Tibial artery (tissue), 4 donors: ENCODE measurements at regions not wholly inside any gene's neighbourhood (a gene's known extent, or its start where the extent isn't known, plus 50 kb on each side); places are given as distances from the start of the nearest gene placed in this dataset.
"Not testable (repeated sequence)": the region's sequence is repeated elsewhere in the genome, so short reads cannot be mapped to it uniquely, and the experiment has no call there.

Source experiments
- DNase-seq, 2 donors: peaks; one replicate each; pipeline ENCODE4 v3.0.0-alpha.2; 2019
- H3K27ac ChIP-seq, 2 donors: fragments of 200-600 bp; sonication (generic) in 1 of 2; 1 replicate in 1 of 2; 2 replicates in 1 of 2; pipeline ENCODE4 v1.5.1; 2018 to 2019; ENCODE audit warnings: mild to moderate bottlenecking in 1 of 2
- H3K27me3 ChIP-seq, 2 donors: fragments of 200-600 bp; sonication (generic) in 1 of 2; one replicate each; pipeline versions ENCODE4 v1.5.1 to v1.6.0; 2016 to 2019
- H3K36me3 ChIP-seq, 3 donors: fragments of 200-600 bp; sonication (generic) in 2 of 3; one replicate each; pipeline ENCODE4 v1.5.1; 2016 to 2019; ENCODE audit warnings: mild to moderate bottlenecking in 2 of 3
- H3K4me1 ChIP-seq, 4 donors: fragments of 200-600 bp; sonication (generic) in 2 of 4; 1 replicate in 3 of 4; 2 replicates in 1 of 4; pipeline ENCODE4 v1.5.1; 2016 to 2019
- H3K4me3 ChIP-seq, 2 donors: fragments of 200-600 bp; sonication (generic) in 1 of 2; 1 replicate in 1 of 2; 2 replicates in 1 of 2; pipeline ENCODE4 v1.5.1; 2018 to 2019; ENCODE audit warnings: mild to moderate bottlenecking in 2 of 2
- H3K9me3 ChIP-seq, 3 donors: fragments of 200-600 bp; sonication (generic) in 1 of 3; one replicate each; pipeline ENCODE4 v1.5.1; 2016 to 2019
- CTCF ChIP-seq, 2 experiments: fragments of 200-600 bp in 1 of 2; fragments of 450-650 bp in 1 of 2; IDR thresholded peaks; one replicate each; pipeline ENCODE4 v1.5.1; 2017 to 2019; ENCODE audit warnings: antibody characterized with exemption in 2 of 2, mild to moderate bottlenecking in 1 of 2, moderate library complexity in 1 of 2
- intact Hi-C: fragments of 100-400 bp; cut with DNase I; formaldehyde crosslinking; loops from one replicate; pipeline ENCODE4 v1.15.0; 2023; ENCODE audit warnings: low total_unique reads

GRCh38 chr7:140273417-140273816, 96.6 kb upstream of the KDM7A start:
- H3K27me3 ChIP-seq, result no peaks in the 10 kb centered on the region
- H3K9me3 ChIP-seq, result no peaks in the 10 kb centered on the region
- no peak overlapping the region for H3K4me3 ChIP-seq
- no peaks in the 10 kb centered on the region for H3K36me3 ChIP-seq
- no peak for TF ChIP-seq CTCF (IDR thresholded peaks at IDR 0.05)
- intact Hi-C loops, result no loop called here
- H3K4me1 ChIP-seq, result peaks cover 0 to 11% (median 4%) of the 10 kb centered on the region in 4 donors
- no peak for DNase-seq
- H3K27ac ChIP-seq, result no peak overlapping the region

- H3K9me3 ChIP-seq, H3K27me3 ChIP-seq, H3K27ac ChIP-seq, intact Hi-C loops, H3K4me3 ChIP-seq, DNase-seq, H3K36me3 ChIP-seq: not testable (repeated sequence)
- peaks cover 0 to 11% (median 4%) of the 10 kb centered on the region in 4 donors for H3K4me1 ChIP-seq
These were observed 94.8 kb upstream of the KDM7A start for GRCh38 chr7:140271643-140271968.

- intact Hi-C loops, result no loop called here
- Histone ChIP-seq H3K9me3 (no peaks in the 10 kb centered on the region), H3K27me3 (no peaks in the 10 kb centered on the region), H3K4me3 (no peak overlapping the region), H3K36me3 (no peaks in the 10 kb centered on the region), H3K27ac (no peak overlapping the region), H3K4me1 (no peaks in the 10 kb centered on the region)
- no peak for DNase-seq
- no peak for TF ChIP-seq CTCF (IDR thresholded peaks at IDR 0.05)
These were observed 92.3 kb upstream of the KDM7A start for GRCh38 chr7:140269004-140269638.

- no peak for DNase-seq
- H3K36me3 ChIP-seq, result no peaks in the 10 kb centered on the region
These were observed 90.8 kb upstream of the KDM7A start for GRCh38 chr7:140267381-140268226.

GRCh38 chr7:140263277-140263676, 86.5 kb upstream of the KDM7A start:
- no peak for TF ChIP-seq CTCF (IDR thresholded peaks at IDR 0.05)
- DNase-seq, result no peak
- Histone ChIP-seq H3K4me1 (peaks cover 0 to 7% (median 0%) of the 10 kb centered on the region in 4 donors), H3K27ac (no peak overlapping the region), H3K36me3 (no peaks in the 10 kb centered on the region), H3K27me3 (peaks cover 0 to 15% of the 10 kb centered on the region in 2 donors), H3K9me3 (no peaks in the 10 kb centered on the region), H3K4me3 (no peak overlapping the region)
- intact Hi-C loops, result no loop called here

More at GRCh38 chr7:140267381-140268226, 90.8 kb upstream of the KDM7A start:
- no peaks in the 10 kb centered on the region for H3K27me3 ChIP-seq
- no peaks in the 10 kb centered on the region for H3K9me3 ChIP-seq
- intact Hi-C loops, result no loop called here
- TF ChIP-seq CTCF (IDR thresholded peaks at IDR 0.05), result no peak
- no peak overlapping the region for H3K4me3 ChIP-seq
- no peak overlapping the region for H3K27ac ChIP-seq
- H3K4me1 ChIP-seq, result no peaks in the 10 kb centered on the region

GRCh38 chr7:140262242-140262903, 85.6 kb upstream of the KDM7A start:
- H3K4me3 ChIP-seq, result no peak overlapping the region
- no peaks in the 10 kb centered on the region for H3K9me3 ChIP-seq
- H3K36me3 ChIP-seq, result no peaks in the 10 kb centered on the region
- intact Hi-C loops, result no loop called here
- DNase-seq, result no peak
- peaks cover 0 to 7% (median 0%) of the 10 kb centered on the region in 4 donors for H3K4me1 ChIP-seq
- TF ChIP-seq CTCF (IDR thresholded peaks at IDR 0.05), result no peak
- peaks cover 0 to 18% of the 10 kb centered on the region in 2 donors for H3K27me3 ChIP-seq
- H3K27ac ChIP-seq, result no peak overlapping the region
